Endodermal cell (in vitro differentiated cells): ENCODE measurements at regions not wholly inside any gene's neighbourhood (a gene's known extent, or its start where the extent isn't known, plus 50 kb on each side); places are given as distances from the start of the nearest gene placed in this dataset.

ENCODE experiments used
- DNase-seq: peaks from one replicate; pipeline ENCODE4 v3.0.0-alpha.2; 2017
- H3K27ac ChIP-seq: 2 replicates; pipeline ENCODE4 v1.5.1; 2013; ENCODE audit warnings: mild to moderate bottlenecking, low read depth, low read length, moderate library complexity
- H3K27me3 ChIP-seq: 2 replicates; pipeline ENCODE4 v1.6.1; 2013; ENCODE audit warnings: mild to moderate bottlenecking, low read length, moderate library complexity; ENCODE audit not compliant: insufficient read depth, control insufficient read depth, poor library complexity, severe bottlenecking
- H3K36me3 ChIP-seq: 2 replicates; pipeline ENCODE4 v1.7.0; 2013; ENCODE audit warnings: mild to moderate bottlenecking, low read length, moderate library complexity; ENCODE audit not compliant: control insufficient read depth, insufficient read depth
- H3K4me1 ChIP-seq: one replicate; pipeline ENCODE4 v1.7.0; 2013; ENCODE audit warnings: low read length; ENCODE audit not compliant: control insufficient read depth, insufficient read depth
- H3K4me3 ChIP-seq: 2 replicates; pipeline ENCODE4 v1.5.1; 2013; ENCODE audit warnings: mild to moderate bottlenecking, low read length, moderate library complexity
- H3K9ac ChIP-seq: 2 replicates; pipeline ENCODE4 v1.6.1; 2013; ENCODE audit warnings: mild to moderate bottlenecking, low read length, moderate library complexity; ENCODE audit not compliant: poor library complexity, severe bottlenecking; ENCODE audit errors: extremely low read depth
- H3K9me3 ChIP-seq: 2 replicates; pipeline ENCODE4 v1.6.1; 2013; ENCODE audit warnings: mild to moderate bottlenecking, low read length, moderate library complexity; ENCODE audit not compliant: control insufficient read depth
- H3K27ac Mint-ChIP-seq: 2 replicates; pipeline ENCODE4 v1.8.0; 2020; ENCODE audit warnings: mixed read lengths
- H3K27me3 Mint-ChIP-seq: 2 replicates; pipeline ENCODE4 v1.8.0; 2021; ENCODE audit warnings: mild to moderate bottlenecking, mixed read lengths; ENCODE audit not compliant: insufficient read depth
- H3K36me3 Mint-ChIP-seq: 2 replicates; pipeline ENCODE4 v1.8.0; 2020; ENCODE audit warnings: low read depth, mixed read lengths
- H3K4me1 Mint-ChIP-seq: 2 replicates; pipeline ENCODE4 v1.8.0; 2020; ENCODE audit warnings: mixed read lengths
- H3K4me3 Mint-ChIP-seq: 2 replicates; pipeline ENCODE4 v1.8.0; 2020; ENCODE audit warnings: mild to moderate bottlenecking, moderate library complexity, mixed read lengths
- H3K9me3 Mint-ChIP-seq: 2 replicates; pipeline ENCODE4 v1.8.0; 2020; ENCODE audit warnings: mild to moderate bottlenecking, mixed read lengths
- WGBS, 2 experiments: methylation state at CpG; one replicate each; pipeline versions ENCODE4 v1.1.5 to v1.1.7; 2013; ENCODE audit warnings: missing lambda C conversion rate in 2 of 2, mixed read lengths in 1 of 2; ENCODE audit not compliant: insufficient coverage in 1 of 2, insufficient read length in 1 of 2; 5-methylcytosine and 5-hydroxymethylcytosine counted together
- TF ChIP-seq, protein P1 (sequence below): fragments of 200-600 bp; sonication (generic); conservative IDR thresholded peaks from 2 replicates; pipeline ENCODE4 v1.5.0; 2021; ENCODE audit warnings: antibody characterized with exemption, mild to moderate bottlenecking

- Histone ChIP-seq H3K27ac (peak overlapping the region; percentile 72), H3K4me3 (no peak overlapping the region), H3K9me3 (no peaks in the 10 kb centered on the region), H3K9ac (no peak overlapping the region), H3K4me1 (peaks cover 5% of the 10 kb centered on the region), H3K27me3 (no peaks in the 10 kb centered on the region), H3K36me3 (no peaks in the 10 kb centered on the region)
- TF ChIP-seq, protein P1, sequence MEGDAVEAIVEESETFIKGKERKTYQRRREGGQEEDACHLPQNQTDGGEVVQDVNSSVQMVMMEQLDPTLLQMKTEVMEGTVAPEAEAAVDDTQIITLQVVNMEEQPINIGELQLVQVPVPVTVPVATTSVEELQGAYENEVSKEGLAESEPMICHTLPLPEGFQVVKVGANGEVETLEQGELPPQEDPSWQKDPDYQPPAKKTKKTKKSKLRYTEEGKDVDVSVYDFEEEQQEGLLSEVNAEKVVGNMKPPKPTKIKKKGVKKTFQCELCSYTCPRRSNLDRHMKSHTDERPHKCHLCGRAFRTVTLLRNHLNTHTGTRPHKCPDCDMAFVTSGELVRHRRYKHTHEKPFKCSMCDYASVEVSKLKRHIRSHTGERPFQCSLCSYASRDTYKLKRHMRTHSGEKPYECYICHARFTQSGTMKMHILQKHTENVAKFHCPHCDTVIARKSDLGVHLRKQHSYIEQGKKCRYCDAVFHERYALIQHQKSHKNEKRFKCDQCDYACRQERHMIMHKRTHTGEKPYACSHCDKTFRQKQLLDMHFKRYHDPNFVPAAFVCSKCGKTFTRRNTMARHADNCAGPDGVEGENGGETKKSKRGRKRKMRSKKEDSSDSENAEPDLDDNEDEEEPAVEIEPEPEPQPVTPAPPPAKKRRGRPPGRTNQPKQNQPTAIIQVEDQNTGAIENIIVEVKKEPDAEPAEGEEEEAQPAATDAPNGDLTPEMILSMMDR, result no peak
- H3K9me3 Mint-ChIP-seq, result peaks cover 2% of the 10 kb centered on the region
- peak; percentile 62 for DNase-seq
- H3K27me3 Mint-ChIP-seq, result peaks cover 12% of the 10 kb centered on the region
- H3K27ac Mint-ChIP-seq, result no peak overlapping the region
- H3K4me1 Mint-ChIP-seq, result peaks cover 32% of the 10 kb centered on the region
- H3K4me3 Mint-ChIP-seq, result no peak overlapping the region
- H3K36me3 Mint-ChIP-seq, result no peaks in the 10 kb centered on the region
- 89 to 90% methylated on average over 10 to 11 of the region's 11 CpGs for WGBS, 2 experiments
These were observed 99.9 kb upstream of the ZBTB40 start for GRCh38 chr1:22351768-22352080.

DNA sequence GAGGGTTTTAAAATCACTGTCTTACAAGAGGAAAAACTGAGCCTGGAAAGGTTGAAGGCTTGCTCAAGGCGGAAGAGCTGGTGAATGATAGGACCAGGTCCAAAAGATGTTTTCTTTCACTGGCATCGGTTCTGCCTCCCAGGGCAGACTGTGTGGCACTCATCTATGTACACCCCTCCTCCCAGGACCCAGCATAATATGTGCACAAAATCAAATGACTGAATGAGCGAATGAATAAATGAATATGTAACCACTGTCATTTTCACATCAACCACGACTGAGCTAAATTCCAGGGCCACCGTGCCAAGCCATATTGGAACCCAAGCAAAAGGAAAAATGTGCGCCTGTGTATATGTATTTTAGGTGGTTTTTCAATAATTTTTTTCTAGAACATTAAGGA, 99.3 kb upstream of the ZBTB40 start:
- Mint-ChIP-seq H3K27ac (no peak overlapping the region), H3K4me1 (peaks cover 32% of the 10 kb centered on the region), H3K36me3 (no peaks in the 10 kb centered on the region), H3K9me3 (peaks cover 2% of the 10 kb centered on the region), H3K4me3 (no peak overlapping the region), H3K27me3 (peaks cover 14% of the 10 kb centered on the region)
- Histone ChIP-seq H3K36me3 (no peaks in the 10 kb centered on the region), H3K9ac (no peak overlapping the region), H3K9me3 (no peaks in the 10 kb centered on the region), H3K4me1 (peaks cover 5% of the 10 kb centered on the region), H3K27me3 (no peaks in the 10 kb centered on the region), H3K4me3 (no peak overlapping the region), H3K27ac (no peak overlapping the region)
- WGBS, 2 experiments, result 90 to 100% methylated on average over 4 to 6 of the region's 6 CpGs
- TF ChIP-seq, protein P1, result no peak
- DNase-seq, result no peak

DNA sequence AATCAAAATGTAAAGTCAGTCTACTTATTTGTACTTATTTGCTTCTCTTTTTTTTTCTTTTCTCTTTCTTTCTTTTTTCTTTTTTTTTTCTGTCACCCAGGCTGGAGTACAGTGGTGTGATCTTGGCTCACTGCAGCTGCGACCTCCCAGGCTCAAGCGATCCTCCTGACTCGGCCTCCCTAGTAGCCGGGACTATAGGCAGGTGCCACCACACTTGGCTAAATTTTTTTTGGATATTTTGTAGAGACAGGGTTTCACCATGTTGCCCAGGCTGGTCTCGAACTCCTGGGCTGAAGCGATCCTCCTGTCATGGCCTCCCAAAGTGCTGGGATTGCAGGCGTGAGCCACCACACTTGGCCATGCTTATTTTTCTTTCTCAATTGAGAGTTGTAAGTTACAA, 98.8 kb upstream of the ZBTB40 start:
- Mint-ChIP-seq H3K4me1 (peaks cover 29% of the 10 kb centered on the region), H3K27ac (no peak overlapping the region), H3K4me3 (no peak overlapping the region), H3K9me3 (peaks cover 2% of the 10 kb centered on the region), H3K27me3 (peaks cover 15% of the 10 kb centered on the region), H3K36me3 (no peaks in the 10 kb centered on the region)
- 87 to 95% methylated on average over 7 of the region's 7 CpGs for WGBS, 2 experiments
- no peak overlapping the region for H3K9ac ChIP-seq
- H3K9me3 ChIP-seq, result no peaks in the 10 kb centered on the region
- no peaks in the 10 kb centered on the region for H3K36me3 ChIP-seq
- no peak overlapping the region for H3K27ac ChIP-seq
- DNase-seq, result no peak
- peaks cover 5% of the 10 kb centered on the region for H3K4me1 ChIP-seq
- H3K27me3 ChIP-seq, result no peaks in the 10 kb centered on the region
- H3K4me3 ChIP-seq, result no peak overlapping the region
- TF ChIP-seq, protein P1, result no peak
